ENCODE measurements at regions not wholly inside any gene's neighbourhood (a gene's known extent, or its start where the extent isn't known, plus 50 kb on each side); places are given as distances from the start of the nearest gene placed in this dataset.
"Not testable (repeated sequence)": the region's sequence is repeated elsewhere in the genome, so short reads cannot be mapped to it uniquely, and the experiment has no call there.

DNA sequence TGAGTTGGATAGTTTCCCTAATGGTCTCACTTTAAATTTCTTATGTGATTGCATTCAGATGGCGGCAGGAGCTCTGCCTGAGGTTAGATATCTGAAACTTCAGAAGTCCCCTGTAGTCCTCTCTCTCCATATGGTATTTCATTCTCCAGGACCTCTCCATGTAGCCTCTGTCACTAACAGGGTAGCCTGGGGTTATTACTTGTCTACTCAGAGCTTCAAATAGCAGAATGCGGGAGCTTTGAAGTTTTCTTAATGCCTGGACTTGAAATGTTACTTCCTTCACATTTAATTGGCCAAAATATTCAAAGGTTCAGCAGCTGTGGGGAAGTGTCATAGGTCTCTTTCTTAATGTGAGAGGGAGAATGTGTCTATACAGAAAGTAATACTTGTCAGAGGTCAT lies 1370.4 kb downstream of the GRIK2 start:
- DNase-seq (ENCODE audit: low read depth in 3 of 3): no peak

DNA sequence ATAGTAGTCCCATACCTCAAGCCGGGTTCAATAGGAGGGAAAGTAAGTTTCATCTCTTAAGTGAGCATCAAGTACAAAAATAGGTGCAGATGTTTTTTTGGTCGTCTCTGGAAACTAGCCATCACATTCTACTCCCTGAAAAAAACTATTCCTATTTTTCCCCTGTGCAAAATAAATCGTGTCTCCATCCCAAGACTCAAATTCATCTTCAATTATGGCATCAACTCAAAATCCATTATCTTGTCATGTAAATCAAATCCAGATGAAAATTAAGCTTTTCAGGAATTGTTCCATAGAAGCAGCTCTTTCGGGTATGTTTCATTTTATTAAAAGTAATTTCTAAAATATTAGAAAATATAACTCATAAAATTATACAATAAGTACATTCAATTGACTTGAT lies 1368.4 kb downstream of the GRIK2 start:
- no peak for DNase-seq (ENCODE audit: low read depth in 3 of 3)

DNA sequence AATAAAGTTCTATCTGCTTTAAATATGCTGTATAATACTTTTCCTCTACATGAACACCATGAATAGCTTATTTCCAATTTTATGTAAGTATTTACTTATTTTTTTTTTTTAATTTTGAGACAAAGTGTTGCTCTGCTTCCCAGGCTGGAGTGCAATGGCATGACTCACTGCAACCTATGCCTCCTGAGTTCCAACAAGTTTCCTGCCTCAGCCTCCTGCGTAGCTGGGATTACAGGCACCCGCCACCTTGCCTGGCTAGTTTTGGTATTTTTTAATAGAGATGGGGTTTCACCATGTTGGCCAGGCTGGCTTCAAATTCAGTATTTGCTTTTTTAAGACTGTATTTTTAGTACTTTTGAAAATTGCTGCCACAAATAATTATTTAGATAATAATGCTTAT lies 1365.9 kb downstream of the GRIK2 start:
- no peak for DNase-seq (ENCODE audit: low read depth in 3 of 3)

DNA sequence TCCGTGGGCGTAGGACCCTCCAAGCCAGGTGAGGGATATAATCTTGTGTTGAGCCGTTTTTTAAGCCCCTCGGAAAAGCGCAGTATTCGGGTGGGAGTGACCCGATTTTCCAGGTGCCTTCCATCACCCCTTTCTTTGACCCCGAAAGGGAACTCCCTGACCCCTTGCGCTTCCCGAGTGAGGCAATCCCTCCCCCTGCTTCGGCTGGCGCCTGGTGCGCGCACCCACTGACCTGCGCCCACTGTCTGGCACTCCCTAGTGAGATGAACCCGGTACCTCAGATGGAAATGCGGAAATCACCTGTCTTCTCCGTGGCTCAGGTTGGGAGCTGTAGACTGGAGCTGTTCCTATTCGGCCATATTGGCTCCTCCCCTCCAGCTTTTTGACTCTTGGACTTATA lies 1365.0 kb downstream of the GRIK2 start:
- not testable (repeated sequence) for DNase-seq (ENCODE audit: low read depth in 3 of 3)

DNA sequence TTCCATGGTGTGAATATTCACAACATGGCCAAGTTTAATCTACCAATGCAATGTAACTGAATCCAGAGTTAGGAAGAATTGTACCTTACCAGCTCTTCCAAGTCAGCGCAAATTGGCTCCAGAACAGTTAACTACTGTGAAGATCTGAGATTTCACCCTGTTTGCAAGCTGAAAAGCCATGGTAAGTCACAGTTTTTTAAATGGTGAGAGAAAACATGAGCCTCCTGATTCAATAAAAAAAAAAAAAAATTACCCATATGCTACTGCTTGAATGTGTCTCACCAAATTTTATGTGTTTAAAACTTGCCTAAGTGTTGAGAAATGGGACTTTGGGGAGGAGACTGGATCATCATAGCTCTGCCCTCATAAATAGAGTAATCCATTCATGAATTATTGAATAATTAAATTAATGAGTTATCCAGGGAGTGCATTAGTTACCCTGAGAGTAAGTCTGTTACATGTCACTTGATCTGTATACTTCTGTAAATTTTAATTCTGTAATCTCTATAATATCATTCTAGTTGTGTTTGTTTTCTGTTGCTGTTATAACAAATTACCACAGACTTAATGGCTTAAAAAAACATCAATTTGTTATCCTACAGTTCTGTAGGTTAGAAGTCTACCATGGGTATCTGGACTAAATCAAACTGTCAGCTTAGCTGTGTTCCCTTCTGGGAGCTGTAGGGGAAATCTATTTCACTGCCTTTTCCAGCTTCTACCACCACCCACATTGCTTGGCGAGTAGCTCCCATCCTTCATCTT lies 1355.9 kb downstream of the GRIK2 start:
- DNase-seq (ENCODE audit: low read depth in 3 of 3): no peak

DNA sequence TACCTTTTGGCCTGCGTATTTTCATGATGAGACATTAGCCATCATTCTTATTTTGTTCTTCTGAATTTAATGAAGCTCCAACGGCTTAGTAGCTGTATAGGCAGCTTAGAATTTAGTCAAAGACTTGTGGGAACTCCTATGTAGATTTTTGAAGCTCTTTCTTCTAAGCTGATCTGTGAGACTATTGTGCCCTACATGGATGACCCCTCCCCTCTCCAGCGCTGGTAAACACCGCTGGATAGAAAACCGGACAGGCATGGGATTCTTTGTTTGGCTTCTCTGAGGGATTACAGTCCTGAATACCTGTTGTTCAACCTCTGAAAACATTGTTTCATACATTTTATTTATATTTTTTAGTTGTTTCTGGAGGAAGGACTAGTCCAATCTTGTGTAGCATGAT lies 1353.4 kb downstream of the GRIK2 start:
- no peak for DNase-seq (ENCODE audit: low read depth in 3 of 3)

DNA sequence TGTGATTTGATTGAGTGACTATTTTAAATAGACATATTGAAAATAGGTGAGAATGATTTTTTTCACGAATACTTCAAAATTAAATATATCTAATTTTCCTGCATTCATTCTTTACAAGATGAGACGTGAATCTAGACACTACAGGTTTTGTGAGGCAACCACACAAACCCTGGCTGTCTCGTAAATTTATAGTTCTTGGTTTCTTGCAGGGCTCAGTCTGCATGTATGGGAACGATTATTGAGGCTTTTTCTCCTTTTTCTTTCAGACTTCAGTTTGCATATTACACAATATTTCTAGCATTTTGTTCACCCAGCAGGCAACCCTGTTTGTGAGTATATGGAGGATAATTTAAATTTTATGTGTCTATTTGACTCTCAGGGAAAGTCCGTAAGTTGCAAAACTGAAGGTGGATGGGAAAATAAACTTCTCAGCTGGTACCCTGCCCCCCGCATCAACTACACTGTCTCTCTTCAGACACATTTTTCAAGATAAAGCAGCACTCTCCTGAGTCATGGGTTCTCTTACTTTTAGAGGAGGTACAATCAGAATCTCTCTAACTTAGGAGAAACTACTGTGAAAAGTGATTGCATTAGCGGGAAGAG lies 1349.3 kb downstream of the GRIK2 start:
- DNase-seq (ENCODE audit: low read depth in 3 of 3): no peak

DNA sequence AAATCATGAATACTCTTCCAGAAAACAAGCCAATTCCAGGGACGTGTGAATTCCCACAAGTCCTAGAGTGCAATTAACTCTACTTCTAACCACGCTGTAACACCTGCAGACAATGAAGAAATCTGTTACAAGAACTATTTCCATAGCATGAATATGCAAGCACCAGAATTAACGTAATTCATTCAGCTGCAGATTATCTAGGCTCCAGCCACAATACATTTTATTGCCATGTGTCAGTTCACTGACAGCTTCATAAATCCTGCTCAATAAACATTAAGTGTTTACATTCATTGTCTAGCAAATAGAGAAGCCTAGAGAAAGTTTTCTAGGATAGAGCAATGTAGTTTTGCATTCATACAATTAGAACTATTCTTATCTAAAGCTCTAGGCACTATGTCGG lies 1348.5 kb downstream of the GRIK2 start:
- no peak for DNase-seq (ENCODE audit: low read depth in 3 of 3)

DNA sequence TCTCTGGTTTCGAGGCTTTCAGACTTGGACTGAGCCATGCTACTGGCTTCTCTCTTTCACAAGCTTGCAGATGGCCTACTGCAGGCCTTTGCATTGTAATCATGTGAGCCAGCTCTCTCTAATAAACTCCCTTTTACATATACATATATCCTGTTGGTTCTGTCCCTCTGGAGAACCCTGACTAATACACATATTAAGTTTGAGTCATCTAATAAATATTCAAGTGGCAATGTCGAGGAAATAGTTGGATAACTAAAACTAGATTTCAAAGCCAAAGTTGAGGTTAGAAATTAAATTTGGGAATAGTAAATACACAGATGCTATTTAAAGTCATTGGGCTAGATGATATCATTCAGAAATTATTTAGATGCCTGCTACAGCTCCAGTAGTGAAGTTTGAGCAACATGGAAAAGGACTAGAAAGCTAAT lies 1343.4 kb downstream of the GRIK2 start:
- no peak for DNase-seq (ENCODE audit: low read depth in 3 of 3)

DNA sequence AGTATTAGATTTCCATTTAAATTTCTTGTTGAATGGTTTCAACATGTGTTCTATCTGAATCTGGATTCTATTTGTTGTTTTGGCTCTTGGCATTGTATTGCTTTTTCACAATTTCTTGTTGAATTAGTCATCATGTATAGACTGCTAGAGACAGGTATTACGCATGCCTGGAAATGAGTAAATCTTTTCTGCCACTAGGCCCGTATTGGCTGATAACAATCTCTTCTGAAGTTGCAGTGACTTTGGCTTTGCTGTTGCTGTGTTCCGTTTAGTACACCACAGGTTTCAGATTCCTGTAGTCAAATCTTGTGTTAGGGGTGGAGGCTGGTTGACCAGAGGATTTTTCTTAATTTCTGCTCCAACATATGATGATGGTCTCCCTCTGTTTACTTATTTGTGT lies 1339.4 kb downstream of the GRIK2 start:
- no peak for DNase-seq (ENCODE audit: low read depth in 3 of 3)

DNA sequence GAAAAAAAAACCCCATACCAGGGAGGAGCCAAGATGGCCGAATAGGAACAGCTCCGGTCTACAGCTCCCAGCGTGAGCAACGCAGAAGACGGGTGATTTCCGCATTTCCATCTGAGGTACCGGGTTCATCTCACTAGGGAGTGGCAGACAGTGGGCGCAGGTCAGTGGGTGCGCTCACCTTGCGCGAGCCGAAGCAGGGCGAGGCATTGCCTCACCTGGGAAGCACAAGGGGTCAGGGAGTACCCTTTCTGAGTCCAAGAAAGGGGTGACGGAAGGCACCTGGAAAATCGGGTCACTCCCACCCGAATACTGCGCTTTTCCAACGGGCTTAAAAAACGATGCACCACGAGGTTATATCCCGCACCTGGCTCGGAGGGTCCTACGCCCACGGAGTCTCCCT lies 1328.6 kb downstream of the GRIK2 start:
- not testable (repeated sequence) for DNase-seq (ENCODE audit: low read depth in 3 of 3)

DNA sequence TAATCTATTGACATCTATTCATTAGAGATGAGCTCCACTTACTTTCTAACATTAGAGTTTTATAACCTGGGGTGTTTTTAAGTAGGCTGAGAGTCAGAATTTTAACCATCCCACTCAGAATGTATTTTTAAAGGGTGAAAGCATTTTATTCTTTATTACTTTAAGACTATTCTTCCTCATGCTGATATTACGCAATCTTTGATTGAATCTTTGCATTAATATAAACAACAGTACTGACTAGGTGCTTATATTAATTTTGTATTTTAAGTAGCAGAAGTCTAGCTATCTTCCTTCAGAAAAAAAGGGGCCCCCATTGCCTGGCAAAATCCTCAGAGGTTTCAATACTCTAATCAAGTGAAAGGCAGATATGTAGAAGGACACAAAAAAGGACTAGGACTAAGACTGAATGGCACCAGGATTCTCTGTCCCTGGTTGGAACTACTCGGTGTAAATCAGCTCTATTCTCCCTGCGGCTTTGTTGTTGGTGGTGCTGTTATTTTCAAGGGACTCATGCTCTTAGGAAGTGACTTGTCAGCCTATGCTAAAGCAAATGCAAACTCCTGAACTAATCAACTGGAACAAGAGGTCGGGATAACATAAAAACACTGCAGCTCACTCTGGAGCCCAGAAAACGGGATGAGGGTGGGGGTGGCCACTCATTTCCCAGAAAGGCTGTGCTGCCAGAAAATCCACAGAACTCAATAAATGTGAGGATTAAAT lies 1324.4 kb downstream of the GRIK2 start:
- no peak for DNase-seq (ENCODE audit: low read depth in 3 of 3)

DNA sequence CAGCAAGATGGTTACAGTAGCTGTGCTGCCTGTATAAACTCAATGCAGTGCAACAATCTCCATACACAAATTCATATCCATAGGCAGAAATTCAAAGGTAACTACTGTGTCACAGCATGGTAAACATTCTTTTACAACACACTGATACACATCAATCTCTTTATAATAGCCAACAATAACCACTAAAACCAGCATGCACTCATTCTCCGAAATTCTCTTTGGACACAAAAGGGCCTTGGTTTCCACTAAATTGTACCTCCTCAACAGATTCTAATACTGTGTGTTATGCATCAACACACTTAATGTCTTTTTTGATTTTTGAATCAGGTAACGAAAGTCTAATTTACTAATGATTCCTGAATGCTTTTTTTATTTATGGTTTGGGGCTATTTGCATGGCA lies 1323.7 kb downstream of the GRIK2 start:
- no peak for DNase-seq (ENCODE audit: low read depth in 3 of 3)

DNA sequence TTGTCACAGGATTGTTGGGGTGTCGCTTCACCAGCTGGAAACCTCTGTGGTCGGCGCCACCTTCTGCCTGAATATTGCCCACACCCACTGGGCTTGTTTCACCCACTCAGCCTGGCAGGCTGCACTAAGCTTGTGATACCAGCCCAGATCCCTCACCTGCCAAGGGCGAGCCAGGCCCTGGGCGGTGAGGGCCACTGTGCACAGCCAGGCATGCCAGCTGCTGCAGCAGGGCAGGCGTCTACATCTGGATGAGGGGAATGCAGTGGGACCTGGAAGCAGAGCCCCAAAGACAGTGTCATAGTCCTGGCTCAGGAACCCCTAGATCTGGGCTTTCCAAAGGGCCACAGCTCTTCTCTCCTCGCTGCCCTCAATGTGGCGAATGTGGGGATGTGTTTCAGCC lies 1307.5 kb downstream of the GRIK2 start:
- no peak for DNase-seq (ENCODE audit: low read depth in 3 of 3)

DNA sequence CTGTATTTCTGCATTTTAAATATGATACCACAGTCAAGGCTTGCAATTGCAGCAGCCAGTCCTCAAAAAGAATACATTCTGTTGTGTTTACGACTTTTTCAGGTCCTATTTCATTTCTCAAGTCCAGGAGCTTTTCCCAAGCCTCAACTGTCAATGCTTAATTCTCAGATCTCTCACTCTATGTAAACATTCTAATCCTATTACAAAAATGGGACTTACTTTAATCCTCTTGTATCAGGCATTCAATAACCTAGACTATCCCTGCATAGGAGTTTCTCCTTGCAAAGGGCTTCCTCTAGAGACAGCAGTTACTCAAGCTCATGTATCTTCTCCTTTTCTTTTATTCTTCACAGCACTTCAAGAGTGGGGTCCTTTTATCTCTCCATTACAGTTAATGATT lies 1293.0 kb downstream of the GRIK2 start:
- DNase-seq (ENCODE audit: low read depth in 3 of 3): no peak

DNA sequence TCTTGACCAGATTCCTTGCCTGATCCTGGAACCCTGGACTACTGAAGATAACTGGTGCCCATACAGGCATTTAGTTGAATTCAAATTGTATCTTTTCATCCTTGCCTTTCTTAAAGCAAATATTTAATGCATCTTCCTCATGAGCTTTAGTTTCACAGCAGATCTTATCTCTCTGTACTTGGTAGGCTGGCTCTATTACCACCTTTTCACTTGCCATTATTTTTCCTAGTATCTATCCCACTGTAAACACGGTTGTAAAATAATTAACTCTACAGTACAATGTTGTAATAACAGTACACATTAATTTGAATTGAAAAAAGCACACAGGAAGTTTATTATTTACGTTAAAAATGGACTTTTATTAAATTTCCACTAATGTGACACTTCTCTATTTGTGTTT lies 1286.9 kb downstream of the GRIK2 start:
- no peak for DNase-seq (ENCODE audit: low read depth in 3 of 3)

DNA sequence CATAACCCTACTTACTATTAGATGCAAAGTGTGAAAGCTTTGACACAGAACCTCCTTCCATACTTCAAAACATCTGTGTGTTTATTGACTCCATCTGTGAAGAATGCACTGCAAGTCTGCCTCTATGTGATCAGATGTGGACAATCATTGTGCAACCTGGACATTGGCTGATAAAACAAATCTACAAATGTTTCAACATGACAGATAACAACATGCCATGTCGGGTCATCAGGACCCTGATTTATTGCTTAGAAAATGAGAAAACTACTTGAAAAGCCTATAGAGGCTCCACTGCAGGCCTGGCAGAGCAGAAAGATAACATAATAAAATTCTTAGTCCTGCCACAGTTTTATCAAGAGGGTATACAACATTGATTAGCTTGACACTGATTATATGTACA lies 1286.4 kb downstream of the GRIK2 start:
- DNase-seq (ENCODE audit: low read depth in 3 of 3): no peak

DNA sequence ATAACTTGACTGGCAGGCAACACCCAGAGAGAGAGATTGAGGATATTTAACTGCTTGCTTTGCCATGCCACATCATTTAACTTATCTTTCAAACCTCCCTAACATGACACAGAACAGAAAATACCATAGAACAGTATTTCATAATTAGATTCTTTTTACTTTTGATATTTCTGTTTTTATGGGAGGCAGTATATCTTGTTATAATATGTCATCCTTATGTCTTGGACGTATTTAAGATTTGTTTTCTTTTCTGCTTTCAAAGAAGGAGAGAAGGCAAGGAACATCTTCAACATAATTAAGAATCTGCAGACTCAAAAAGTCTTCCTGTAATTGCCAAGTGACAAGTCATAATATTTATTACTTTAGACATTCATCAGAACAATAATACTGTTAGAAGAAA lies 1283.7 kb downstream of the GRIK2 start:
- DNase-seq (ENCODE audit: low read depth in 3 of 3): no peak

DNA sequence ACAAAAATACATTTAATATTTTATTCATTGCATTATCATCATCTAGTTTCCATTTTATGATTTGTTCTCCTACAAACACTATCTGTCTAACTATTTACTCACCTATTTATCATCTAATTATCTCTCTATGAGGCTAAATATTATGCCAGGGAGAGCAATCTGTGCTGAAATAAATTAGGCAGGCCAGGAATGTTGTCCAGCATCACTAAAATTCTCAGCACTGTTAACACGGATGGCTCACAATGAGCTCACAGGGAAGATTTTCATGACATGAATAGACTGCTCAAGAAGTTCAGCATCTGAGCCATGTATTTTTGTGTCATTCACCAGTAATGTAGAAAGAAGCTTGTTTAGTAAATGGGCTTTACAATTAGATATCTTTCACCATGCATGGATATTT lies 1277.2 kb downstream of the GRIK2 start:
- DNase-seq (ENCODE audit: low read depth in 3 of 3): no peak

DNA sequence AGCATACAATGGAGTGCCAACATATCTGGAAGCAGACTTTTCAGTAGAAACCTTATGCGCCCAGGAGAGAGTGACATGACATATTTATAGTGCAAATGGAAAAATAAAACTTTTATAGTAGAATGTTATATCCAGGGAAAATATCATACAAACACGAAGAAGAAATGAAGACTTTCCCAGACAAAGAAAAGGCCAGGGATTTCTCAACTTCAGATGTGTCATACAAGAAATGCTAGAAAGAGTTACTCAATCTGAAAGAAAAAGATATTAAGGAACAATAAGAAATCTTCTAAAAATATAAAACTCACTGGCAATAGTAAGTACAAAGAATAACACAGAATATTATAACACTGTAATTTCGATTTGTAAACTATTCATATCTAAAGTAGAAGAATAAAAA lies 1269.3 kb downstream of the GRIK2 start:
- no peak for DNase-seq (ENCODE audit: low read depth in 3 of 3)

DNA sequence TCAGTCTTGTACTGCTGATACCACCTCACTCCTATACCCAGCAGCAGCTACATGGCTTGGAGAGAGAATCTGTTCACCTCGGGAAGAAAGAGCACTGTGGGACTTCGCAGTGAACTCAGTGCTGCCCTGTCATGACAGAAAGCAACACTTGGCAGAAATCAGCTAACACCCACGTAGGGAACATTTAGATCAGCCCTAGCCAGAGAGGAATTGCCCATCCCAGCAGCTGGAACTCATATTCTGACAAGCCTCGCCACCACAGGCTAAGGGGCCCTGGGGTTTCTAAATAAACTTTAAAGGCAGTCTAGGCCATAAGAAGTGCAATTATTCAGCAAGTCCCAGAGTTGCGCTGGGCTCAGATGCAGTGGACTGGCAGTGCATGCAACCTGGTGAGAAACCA lies 1266.8 kb downstream of the GRIK2 start:
- DNase-seq (ENCODE audit: low read depth in 3 of 3): no peak

DNA sequence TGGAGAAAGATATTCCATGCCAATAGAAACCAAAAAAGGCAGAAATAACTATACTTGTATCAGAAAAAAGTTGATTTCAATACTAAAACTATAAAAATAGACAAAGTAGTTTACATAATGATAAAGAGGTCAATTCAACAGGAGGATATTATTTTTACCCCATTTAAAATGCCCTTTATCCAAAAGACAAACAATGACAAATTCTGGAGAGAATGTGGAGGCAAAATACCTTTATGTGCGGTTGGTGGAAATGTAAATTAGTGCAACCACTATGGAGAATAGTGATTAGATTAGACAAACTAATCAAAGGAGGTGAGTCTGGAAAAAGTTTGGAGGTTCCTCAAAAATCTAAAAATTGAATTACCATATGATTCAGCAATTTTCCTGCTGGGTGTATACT lies 1262.3 kb downstream of the GRIK2 start:
- DNase-seq (ENCODE audit: low read depth in 3 of 3): no peak

DNA sequence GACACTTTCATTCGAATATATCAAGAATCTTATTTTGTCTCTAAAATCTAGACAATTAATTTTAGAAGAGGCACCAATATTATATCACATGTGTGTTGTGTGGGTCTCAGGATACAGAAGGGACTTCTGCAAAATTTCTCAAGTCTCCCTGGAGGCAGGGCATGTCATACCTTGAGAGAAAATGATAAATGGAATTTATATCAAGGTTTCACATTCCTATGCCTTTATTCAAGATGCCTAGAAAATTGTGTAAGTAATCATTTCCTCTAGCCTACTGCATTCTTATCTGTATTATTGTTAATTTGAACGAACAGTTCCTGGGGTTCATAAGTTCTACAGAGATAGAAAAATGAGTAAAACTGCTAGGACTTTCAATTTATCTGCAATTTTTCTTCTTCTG lies 1247.9 kb downstream of the GRIK2 start:
- no peak for DNase-seq (ENCODE audit: low read depth in 3 of 3)
